ENCODE measurements at regions not wholly inside any gene's neighbourhood (a gene's known extent, or its start where the extent isn't known, plus 50 kb on each side); places are given as distances from the start of the nearest gene placed in this dataset.
A peak's percentile ranks its signal among the peaks of the same experiment; 100 is the strongest.
"Not testable (repeated sequence)": the region's sequence is repeated elsewhere in the genome, so short reads cannot be mapped to it uniquely, and the experiment has no call there.

- DNase-seq = no peak
Measured at GRCh38 chr20:16864963-16865362, 116.8 kb downstream of the OTOR start.

- no peak for DNase-seq
Measured at GRCh38 chr20:16865406-16865805, 117.2 kb downstream of the OTOR start.

GRCh38 chr20:16873124-16873523 lies 125.0 kb downstream of the OTOR start:
- DNase-seq = not testable (repeated sequence)

- DNase-seq = no peak
Measured at GRCh38 chr20:16877053-16877554, 128.9 kb downstream of the OTOR start.

GRCh38 chr20:16885746-16886145 lies 137.6 kb downstream of the OTOR start:
- no peak for DNase-seq

- DNase-seq = no peak
Measured at GRCh38 chr20:16898433-16898832, 150.3 kb downstream of the OTOR start.

GRCh38 chr20:16902662-16903061 lies 154.5 kb downstream of the OTOR start:
- no peak for DNase-seq

- no peak for DNase-seq
Measured at GRCh38 chr20:16904751-16905150, 156.6 kb downstream of the OTOR start.

GRCh38 chr20:16914277-16914676 lies 166.1 kb downstream of the OTOR start:
- DNase-seq = no peak

GRCh38 chr20:16916165-16916564 lies 168.0 kb downstream of the OTOR start:
- no peak for DNase-seq

- DNase-seq = no peak
Measured at GRCh38 chr20:16917636-16918035, 169.5 kb downstream of the OTOR start.

- DNase-seq = no peak
Measured at GRCh38 chr20:16918366-16918765, 170.2 kb downstream of the OTOR start.

- no peak for DNase-seq
Measured at GRCh38 chr20:16919841-16920240, 171.7 kb downstream of the OTOR start.

- peak; percentile 73 for DNase-seq
Measured at GRCh38 chr20:16922834-16923233, 174.7 kb downstream of the OTOR start.

GRCh38 chr20:16926626-16927430 lies 178.7 kb downstream of the OTOR start:
- DNase-seq = no peak

- DNase-seq = no peak
Measured at GRCh38 chr20:16929756-16930155, 181.6 kb downstream of the OTOR start.

GRCh38 chr20:16930656-16931055 lies 182.5 kb downstream of the OTOR start:
- DNase-seq = no peak

GRCh38 chr20:16939051-16939450 lies 190.9 kb downstream of the OTOR start:
- DNase-seq = no peak

- DNase-seq = no peak
Measured at GRCh38 chr20:16940701-16941100, 192.5 kb downstream of the OTOR start.

- no peak for DNase-seq
Measured at GRCh38 chr20:16942051-16942450, 193.9 kb downstream of the OTOR start.

- no peak for DNase-seq
Measured at GRCh38 chr20:16942756-16943155, 194.6 kb downstream of the OTOR start.

GRCh38 chr20:16944745-16945144 lies 196.6 kb downstream of the OTOR start:
- no peak for DNase-seq

- DNase-seq = no peak
Measured at GRCh38 chr20:16945619-16946018, 197.5 kb downstream of the OTOR start.

GRCh38 chr20:16946097-16946496 lies 197.9 kb downstream of the OTOR start:
- DNase-seq = no peak

GRCh38 chr20:16947479-16947878 lies 199.3 kb downstream of the OTOR start:
- DNase-seq = no peak

All from amniotic stem cell (primary cell).